ENCODE measurements at regions not wholly inside any gene's neighbourhood (a gene's known extent, or its start where the extent isn't known, plus 50 kb on each side); places are given as distances from the start of the nearest gene placed in this dataset.

DNA sequence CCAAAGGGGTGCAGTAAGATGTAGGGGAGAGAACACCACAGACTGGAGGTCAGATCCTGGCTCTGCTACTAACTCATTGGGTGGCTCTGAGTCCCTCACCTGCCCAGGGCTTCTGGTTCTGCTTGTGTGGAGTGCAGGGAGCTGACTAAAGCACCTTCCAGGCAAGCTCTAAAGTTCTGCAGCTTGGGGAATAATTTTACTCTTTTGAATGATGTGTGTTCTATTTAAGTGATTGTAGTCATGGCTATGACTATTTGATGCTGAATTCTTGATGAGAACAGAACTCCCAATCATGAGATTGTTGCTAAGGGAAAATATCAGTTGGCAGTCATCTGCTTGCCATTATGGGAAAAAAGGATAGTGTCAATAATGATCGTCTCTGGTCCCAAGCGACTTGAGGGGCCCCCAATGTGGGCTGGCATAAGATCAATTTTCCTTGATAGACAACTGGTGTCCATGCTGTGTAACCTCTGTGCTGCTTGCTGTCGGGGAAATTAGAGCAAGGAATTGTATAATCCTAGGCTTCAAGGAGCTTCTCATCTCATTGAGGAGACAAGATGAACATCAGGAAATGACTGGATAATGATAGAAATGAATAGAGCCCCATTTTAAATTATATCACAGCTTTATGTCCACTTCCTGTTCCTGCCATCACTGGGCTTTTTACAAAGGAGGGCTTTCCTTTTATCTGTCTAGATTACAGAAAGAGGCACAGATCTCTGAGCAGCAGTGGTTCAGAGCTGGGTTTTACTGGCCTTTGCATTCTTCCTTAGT lies 131.7 kb downstream of the SLC4A3 start:
- H3K27me3 ChIP-seq (ENCODE audit: insufficient read depth, low read length), result no peaks in the 10 kb centered on the region
- H3K4me2 ChIP-seq (ENCODE audit: low read length), result no peak overlapping the region
- TF ChIP-seq EZH2 (IDR thresholded peaks at IDR 0.05; ENCODE audit: insufficient read depth, low read length), result no peak
- TF ChIP-seq, protein P1, sequence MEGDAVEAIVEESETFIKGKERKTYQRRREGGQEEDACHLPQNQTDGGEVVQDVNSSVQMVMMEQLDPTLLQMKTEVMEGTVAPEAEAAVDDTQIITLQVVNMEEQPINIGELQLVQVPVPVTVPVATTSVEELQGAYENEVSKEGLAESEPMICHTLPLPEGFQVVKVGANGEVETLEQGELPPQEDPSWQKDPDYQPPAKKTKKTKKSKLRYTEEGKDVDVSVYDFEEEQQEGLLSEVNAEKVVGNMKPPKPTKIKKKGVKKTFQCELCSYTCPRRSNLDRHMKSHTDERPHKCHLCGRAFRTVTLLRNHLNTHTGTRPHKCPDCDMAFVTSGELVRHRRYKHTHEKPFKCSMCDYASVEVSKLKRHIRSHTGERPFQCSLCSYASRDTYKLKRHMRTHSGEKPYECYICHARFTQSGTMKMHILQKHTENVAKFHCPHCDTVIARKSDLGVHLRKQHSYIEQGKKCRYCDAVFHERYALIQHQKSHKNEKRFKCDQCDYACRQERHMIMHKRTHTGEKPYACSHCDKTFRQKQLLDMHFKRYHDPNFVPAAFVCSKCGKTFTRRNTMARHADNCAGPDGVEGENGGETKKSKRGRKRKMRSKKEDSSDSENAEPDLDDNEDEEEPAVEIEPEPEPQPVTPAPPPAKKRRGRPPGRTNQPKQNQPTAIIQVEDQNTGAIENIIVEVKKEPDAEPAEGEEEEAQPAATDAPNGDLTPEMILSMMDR (IDR thresholded peaks at IDR 0.05; ENCODE audit: insufficient read depth, low read depth, low read length), result no peak
- no peak overlapping the region for H2AFZ ChIP-seq (ENCODE audit: low read depth, low read length)
- H3K4me3 ChIP-seq (ENCODE audit: insufficient read depth, low read depth, low read length), result no peak overlapping the region
- no peaks in the 10 kb centered on the region for H3K9me3 ChIP-seq (ENCODE audit: insufficient read depth, low read depth, low read length)
- peaks cover 3% of the 10 kb centered on the region for H3K36me3 Mint-ChIP-seq (ENCODE audit: low read depth, unreplicated experiment)
- H3K4me3 Mint-ChIP-seq (ENCODE audit: unreplicated experiment), result no peak overlapping the region
- H3K27me3 Mint-ChIP-seq (ENCODE audit: low read depth, unreplicated experiment), result peaks cover 30% of the 10 kb centered on the region
- no peak for FAIRE-seq
- H3K4me1 Mint-ChIP-seq (ENCODE audit: low read depth, unreplicated experiment), result no peaks in the 10 kb centered on the region
- no peaks in the 10 kb centered on the region for H3K4me1 ChIP-seq (ENCODE audit: insufficient read depth, low read length)
- H3K9me3 Mint-ChIP-seq (ENCODE audit: unreplicated experiment), result peaks cover 11% of the 10 kb centered on the region
- H3K27ac Mint-ChIP-seq (ENCODE audit: unreplicated experiment), result no peak overlapping the region
- H3K79me2 ChIP-seq (ENCODE audit: insufficient read depth, low read length), result no peaks in the 10 kb centered on the region
- no peak overlapping the region for H3K9ac ChIP-seq (ENCODE audit: low read length)
- no peaks in the 10 kb centered on the region for H3K36me3 ChIP-seq (ENCODE audit: insufficient read depth, low read length)
- H3K27ac ChIP-seq (ENCODE audit: low read depth, low read length), result no peak overlapping the region
- DNase-seq (ENCODE audit: low read depth), result no peak
- no peaks in the 10 kb centered on the region for H4K20me1 ChIP-seq (ENCODE audit: insufficient read depth, low read length)

DNA sequence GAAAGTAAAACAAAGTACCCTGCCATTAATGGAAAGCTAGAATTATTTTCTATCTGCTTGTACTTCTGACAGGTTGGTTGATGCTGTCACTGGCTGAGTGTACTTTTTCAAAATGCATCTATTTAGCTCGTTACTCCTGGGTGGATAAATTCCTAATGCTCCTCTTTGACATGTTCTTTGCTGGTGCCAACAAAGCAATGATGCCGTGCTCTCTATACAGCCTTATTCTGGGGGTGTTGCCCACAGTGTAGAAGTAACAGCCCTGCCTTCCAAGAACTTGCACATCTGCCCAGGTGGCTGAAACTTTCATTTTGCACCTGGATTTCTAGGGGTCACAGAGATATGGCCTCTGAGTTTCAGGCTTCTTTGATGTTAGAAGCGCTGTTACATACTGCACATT lies 132.4 kb downstream of the SLC4A3 start:
- H3K4me2 ChIP-seq (ENCODE audit: low read length), result no peak overlapping the region
- H3K79me2 ChIP-seq (ENCODE audit: insufficient read depth, low read length), result no peaks in the 10 kb centered on the region
- Mint-ChIP-seq H3K4me1 (ENCODE audit: low read depth, unreplicated experiment) (no peaks in the 10 kb centered on the region), H3K27ac (ENCODE audit: unreplicated experiment) (no peak overlapping the region), H3K36me3 (ENCODE audit: low read depth, unreplicated experiment) (no peaks in the 10 kb centered on the region), H3K9me3 (ENCODE audit: unreplicated experiment) (peaks cover 13% of the 10 kb centered on the region), H3K4me3 (ENCODE audit: unreplicated experiment) (no peak overlapping the region), H3K27me3 (ENCODE audit: low read depth, unreplicated experiment) (peaks cover 32% of the 10 kb centered on the region)
- H3K4me1 ChIP-seq (ENCODE audit: insufficient read depth, low read length), result no peaks in the 10 kb centered on the region
- H4K20me1 ChIP-seq (ENCODE audit: insufficient read depth, low read length), result no peaks in the 10 kb centered on the region
- no peaks in the 10 kb centered on the region for H3K36me3 ChIP-seq (ENCODE audit: insufficient read depth, low read length)
- DNase-seq (ENCODE audit: low read depth), result no peak
- no peak overlapping the region for H3K9ac ChIP-seq (ENCODE audit: low read length)
- H3K27me3 ChIP-seq (ENCODE audit: insufficient read depth, low read length), result no peaks in the 10 kb centered on the region
- H3K9me3 ChIP-seq (ENCODE audit: insufficient read depth, low read depth, low read length), result no peaks in the 10 kb centered on the region
- FAIRE-seq, result no peak
- H2AFZ ChIP-seq (ENCODE audit: low read depth, low read length), result no peak overlapping the region
- H3K27ac ChIP-seq (ENCODE audit: low read depth, low read length), result no peak overlapping the region
- no peak for TF ChIP-seq EZH2 (IDR thresholded peaks at IDR 0.05; ENCODE audit: insufficient read depth, low read length)
- TF ChIP-seq, protein P1 (IDR thresholded peaks at IDR 0.05; ENCODE audit: insufficient read depth, low read depth, low read length), result no peak
- no peak overlapping the region for H3K4me3 ChIP-seq (ENCODE audit: insufficient read depth, low read depth, low read length)

DNA sequence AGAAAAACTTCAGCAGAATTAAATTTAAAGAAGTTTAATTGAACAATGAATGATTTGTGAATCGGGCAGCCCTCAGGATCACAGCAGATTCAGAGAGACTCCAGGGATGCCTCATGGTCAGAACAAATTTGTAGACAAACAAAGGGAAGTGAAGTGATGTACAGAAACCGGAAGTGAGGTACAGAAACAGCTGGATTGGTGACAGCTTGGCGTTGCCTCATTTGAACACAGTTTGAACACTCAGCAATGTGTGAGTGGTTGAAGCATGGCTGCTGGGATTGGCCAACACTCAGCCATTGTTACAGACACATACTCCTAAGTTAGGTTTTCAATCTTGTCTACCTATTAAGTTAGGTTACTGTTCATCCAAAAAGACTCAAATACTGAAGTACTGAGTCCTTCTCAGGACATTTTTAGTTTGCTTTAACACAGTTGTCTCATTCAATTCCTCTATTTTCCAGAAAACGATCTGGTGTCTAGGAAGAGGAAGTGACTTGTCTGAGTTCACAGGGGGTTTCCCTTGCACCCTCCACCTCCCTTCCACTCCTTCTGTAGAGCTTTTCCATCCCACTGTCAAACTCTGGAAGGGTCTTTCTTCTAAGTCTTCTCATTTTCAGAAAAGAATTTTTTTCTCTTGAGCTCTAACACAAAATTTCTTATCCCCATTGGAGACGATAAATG lies 137.9 kb downstream of the SLC4A3 start:
- Mint-ChIP-seq H3K27ac (ENCODE audit: unreplicated experiment) (no peak overlapping the region), H3K36me3 (ENCODE audit: low read depth, unreplicated experiment) (no peaks in the 10 kb centered on the region), H3K9me3 (ENCODE audit: unreplicated experiment) (peaks cover 15% of the 10 kb centered on the region), H3K4me1 (ENCODE audit: low read depth, unreplicated experiment) (no peaks in the 10 kb centered on the region), H3K4me3 (ENCODE audit: unreplicated experiment) (no peak overlapping the region), H3K27me3 (ENCODE audit: low read depth, unreplicated experiment) (peaks cover 17% of the 10 kb centered on the region)
- TF ChIP-seq, protein P1 (IDR thresholded peaks at IDR 0.05; ENCODE audit: insufficient read depth, low read depth, low read length), result no peak
- TF ChIP-seq EZH2 (IDR thresholded peaks at IDR 0.05; ENCODE audit: insufficient read depth, low read length), result no peak
- Histone ChIP-seq H3K4me3 (ENCODE audit: insufficient read depth, low read depth, low read length) (no peak overlapping the region), H3K27ac (ENCODE audit: low read depth, low read length) (no peak overlapping the region), H3K9me3 (ENCODE audit: insufficient read depth, low read depth, low read length) (no peaks in the 10 kb centered on the region), H3K36me3 (ENCODE audit: insufficient read depth, low read length) (no peaks in the 10 kb centered on the region), H3K27me3 (ENCODE audit: insufficient read depth, low read length) (no peaks in the 10 kb centered on the region), H3K9ac (ENCODE audit: low read length) (no peak overlapping the region), H3K79me2 (ENCODE audit: insufficient read depth, low read length) (no peaks in the 10 kb centered on the region), H3K4me2 (ENCODE audit: low read length) (no peak overlapping the region), H3K4me1 (ENCODE audit: insufficient read depth, low read length) (no peaks in the 10 kb centered on the region), H2AFZ (ENCODE audit: low read depth, low read length) (no peak overlapping the region), H4K20me1 (ENCODE audit: insufficient read depth, low read length) (no peaks in the 10 kb centered on the region)
- DNase-seq (ENCODE audit: low read depth), result no peak
- FAIRE-seq, result no peak
